SJCRH30 (cell line): ENCODE measurements at regions not wholly inside any gene's neighbourhood (a gene's known extent, or its start where the extent isn't known, plus 50 kb on each side); places are given as distances from the start of the nearest gene placed in this dataset.

Source experiments
- DNase-seq, 2 experiments: peaks; one replicate each; pipeline ENCODE4 v3.0.0-alpha.2; 2015 to 2020
- H3K27ac ChIP-seq: fragments of 250-450 bp; sonication (Bioruptor Pico); 2 replicates; pipeline ENCODE4 v1.5.1; 2020; ENCODE audit warnings: mild to moderate bottlenecking, moderate library complexity
- H3K27me3 ChIP-seq: fragments of 250-450 bp; sonication (Bioruptor Pico); 2 replicates; pipeline ENCODE4 v1.5.1; 2020; ENCODE audit warnings: mild to moderate bottlenecking, moderate library complexity
- H3K36me3 ChIP-seq: fragments of 250-450 bp; sonication (Bioruptor Pico); 2 replicates; pipeline ENCODE4 v1.5.1; 2020; ENCODE audit warnings: mild to moderate bottlenecking, moderate library complexity
- H3K4me1 ChIP-seq: fragments of 250-450 bp; sonication (Bioruptor Pico); 2 replicates; pipeline ENCODE4 v1.5.1; 2020; ENCODE audit warnings: mild to moderate bottlenecking, moderate library complexity
- H3K4me3 ChIP-seq: fragments of 250-450 bp; sonication (Bioruptor Pico); 2 replicates; pipeline ENCODE4 v1.5.1; 2020; ENCODE audit warnings: mild to moderate bottlenecking, moderate library complexity
- H3K9me3 ChIP-seq: fragments of 250-450 bp; sonication (Bioruptor Pico); replicated peaks from 2 replicates; pipeline ENCODE4 v1.5.1; 2020; ENCODE audit warnings: mild to moderate bottlenecking, moderate library complexity

DNA sequence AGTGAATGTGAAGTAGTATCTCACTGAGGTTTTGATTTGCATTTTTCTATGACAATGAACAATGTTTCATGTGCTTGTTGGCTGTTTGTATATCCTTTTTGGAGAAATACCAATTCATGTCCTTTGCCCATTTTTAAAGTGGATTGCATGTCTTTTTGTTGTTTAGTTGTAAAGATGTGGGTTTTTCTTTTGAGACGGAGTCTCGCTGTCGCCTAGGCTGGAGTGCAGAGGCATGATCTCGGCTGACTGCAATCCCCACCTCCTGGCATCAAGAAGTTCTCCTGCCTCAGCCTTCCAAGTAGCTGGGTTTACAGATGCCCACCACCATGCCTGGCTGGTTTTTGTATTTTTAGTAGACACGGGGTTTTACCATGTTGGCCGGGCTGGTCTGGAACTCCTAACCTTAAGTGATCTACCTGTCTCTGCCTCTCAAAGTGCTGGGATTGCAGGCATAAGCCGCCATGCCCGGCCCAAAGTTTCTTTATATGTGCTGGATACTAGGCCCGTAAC is 236.7 kb downstream of the MYCN start:
- H3K36me3 ChIP-seq, result no peaks in the 10 kb centered on the region; the same call in 1 of the 2 replicates
- no peaks in the 10 kb centered on the region for H3K9me3 ChIP-seq

DNA sequence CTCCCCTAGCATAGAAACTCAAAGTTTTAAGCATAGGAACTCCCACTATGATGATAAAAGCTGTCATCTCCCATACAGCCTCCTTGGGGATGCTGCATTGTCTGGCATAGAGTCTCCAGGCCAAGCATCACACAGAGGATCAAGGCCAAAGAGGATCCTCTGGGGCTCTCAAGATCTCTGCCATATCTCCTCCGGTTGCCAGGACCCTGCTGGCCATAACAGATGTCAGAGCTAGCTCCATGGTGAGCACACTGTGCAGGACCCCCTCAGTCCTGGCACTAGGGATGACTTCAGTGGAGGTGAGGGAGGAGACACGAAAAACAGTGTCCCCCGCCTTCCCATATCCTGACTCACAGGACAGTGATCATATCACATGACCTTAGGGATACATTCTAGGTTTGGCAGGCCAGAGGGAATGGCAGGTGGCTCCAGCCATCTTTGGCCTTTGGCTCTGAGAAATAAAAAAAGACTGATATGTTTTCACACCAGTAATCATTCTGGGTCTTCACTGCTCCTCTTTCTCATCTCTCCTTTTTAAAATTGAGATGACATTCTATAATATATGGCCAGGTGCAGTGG is 235.0 kb downstream of the MYCN start:
- H3K4me1 ChIP-seq, result no peaks in the 10 kb centered on the region
- no peak overlapping the region for H3K4me3 ChIP-seq
- no peak overlapping the region for H3K27ac ChIP-seq
- no peaks in the 10 kb centered on the region; the same call in 1 of the 2 replicates for H3K36me3 ChIP-seq
- H3K27me3 ChIP-seq, result no peaks in the 10 kb centered on the region
- H3K9me3 ChIP-seq, result no peaks in the 10 kb centered on the region
- no peak for DNase-seq

More for the DNA sequence above, 236.7 kb downstream of the MYCN start:
- H3K27ac ChIP-seq, result no peak overlapping the region
- no peaks in the 10 kb centered on the region for H3K4me1 ChIP-seq
- H3K27me3 ChIP-seq, result no peaks in the 10 kb centered on the region
- DNase-seq, result no peak
- H3K4me3 ChIP-seq, result no peak overlapping the region

DNA sequence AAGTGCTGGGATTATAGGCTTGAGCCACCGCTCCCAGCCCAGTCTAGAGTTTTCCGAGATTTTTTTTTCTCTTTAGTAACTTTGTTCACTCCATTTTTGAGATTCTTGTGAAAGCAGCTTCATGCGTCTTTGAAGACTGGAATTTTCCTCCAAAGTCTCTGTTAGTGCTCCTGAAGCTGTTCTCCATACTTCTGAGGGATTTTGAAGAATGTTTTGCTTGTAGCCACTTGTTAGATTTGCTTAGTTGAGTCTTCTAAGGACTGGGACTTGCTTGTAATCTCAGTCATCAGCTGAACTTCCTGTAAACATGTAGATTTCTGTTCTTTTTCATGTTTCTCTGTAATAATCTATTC is 234.3 kb downstream of the MYCN start:
- H3K4me1 ChIP-seq, result no peaks in the 10 kb centered on the region
- H3K9me3 ChIP-seq, result no peaks in the 10 kb centered on the region
- no peak for DNase-seq
- H3K27ac ChIP-seq, result no peak overlapping the region
- no peaks in the 10 kb centered on the region; the same call in 1 of the 2 replicates for H3K36me3 ChIP-seq
- H3K4me3 ChIP-seq, result no peak overlapping the region
- no peaks in the 10 kb centered on the region for H3K27me3 ChIP-seq

DNA sequence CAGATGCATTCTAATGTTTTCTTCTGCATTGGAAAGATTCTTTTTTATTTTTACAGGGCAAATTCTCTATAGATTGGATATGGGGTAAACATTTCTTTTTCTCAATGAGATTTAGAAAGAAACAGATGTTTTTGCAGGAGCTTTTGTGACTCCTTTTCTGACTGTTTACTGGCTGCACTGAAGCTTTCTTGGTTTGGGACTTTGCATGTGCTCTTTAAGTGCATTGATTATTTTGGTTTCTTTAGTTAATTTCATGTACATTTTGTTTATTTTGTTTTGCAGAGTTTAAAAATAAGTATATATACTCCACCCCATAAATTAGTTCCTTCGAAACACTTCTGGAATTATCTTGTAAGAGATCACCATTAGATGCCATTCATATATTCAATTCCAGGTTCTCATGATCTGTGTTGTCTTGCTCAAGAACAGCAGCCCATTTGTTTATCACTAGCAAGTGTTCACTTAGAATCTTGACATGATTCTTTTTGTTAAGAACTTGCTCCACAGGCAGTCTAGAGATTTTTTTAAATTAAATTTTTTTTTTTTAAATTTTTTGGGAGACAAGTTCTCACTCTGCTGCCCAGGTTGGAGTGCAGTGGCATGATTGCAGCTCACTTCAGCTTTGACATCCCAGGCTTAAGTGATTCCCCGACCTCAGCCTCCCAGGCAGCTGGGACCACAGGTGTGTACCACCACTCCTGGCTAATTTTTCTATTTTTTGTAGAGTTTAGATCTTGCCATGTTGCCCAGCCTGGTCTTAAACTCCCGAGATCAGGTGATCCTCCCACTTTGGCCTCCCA is 233.7 kb downstream of the MYCN start:
- H3K36me3 ChIP-seq, result no peaks in the 10 kb centered on the region; the same call in 1 of the 2 replicates
- no peak overlapping the region for H3K27ac ChIP-seq
- no peaks in the 10 kb centered on the region for H3K27me3 ChIP-seq
- H3K4me3 ChIP-seq, result no peak overlapping the region
- H3K9me3 ChIP-seq, result no peaks in the 10 kb centered on the region
- H3K4me1 ChIP-seq, result no peaks in the 10 kb centered on the region
- no peak for DNase-seq

DNA sequence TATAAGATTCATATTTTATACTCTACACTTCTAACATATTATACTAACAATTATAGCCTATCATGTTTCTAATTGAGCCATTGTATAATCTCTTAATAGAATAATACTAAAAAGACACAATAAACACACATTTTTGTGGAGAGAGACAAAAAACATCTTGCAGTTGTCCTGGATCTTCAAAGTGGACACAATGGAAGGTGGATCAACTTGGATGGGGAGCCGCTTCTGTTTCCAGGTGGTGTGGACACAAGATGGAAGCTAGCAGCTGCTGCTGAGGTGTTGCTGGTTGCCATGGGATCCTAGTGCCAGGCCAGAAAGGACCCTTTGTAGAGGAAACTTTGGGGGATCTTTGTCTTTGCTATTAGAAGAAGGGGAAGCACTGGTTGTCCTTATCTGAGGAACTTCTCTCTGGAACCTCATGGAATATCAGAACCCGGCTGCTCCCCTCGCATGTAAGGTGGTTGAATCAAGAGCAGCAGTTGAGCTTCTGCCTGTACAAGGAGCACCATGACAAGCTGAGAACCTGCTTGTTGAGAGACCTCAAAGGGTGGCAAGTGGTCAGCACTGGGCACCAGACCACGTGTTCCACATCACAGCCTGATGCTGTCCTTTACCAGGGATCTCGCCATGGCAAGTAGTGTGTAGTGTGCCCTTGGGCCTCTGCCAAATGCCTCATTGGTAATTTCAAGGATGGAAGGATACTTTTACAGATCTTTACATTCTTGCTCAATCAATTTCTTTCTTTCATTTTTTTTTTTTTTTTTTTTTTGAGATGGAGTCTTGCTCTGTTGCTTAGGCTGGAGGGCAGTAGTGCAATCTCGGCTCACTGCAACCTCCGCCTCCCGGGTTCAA is 232.2 kb downstream of the MYCN start:
- no peak overlapping the region for H3K4me3 ChIP-seq
- H3K4me1 ChIP-seq, result no peaks in the 10 kb centered on the region
- no peaks in the 10 kb centered on the region; the same call in 1 of the 2 replicates for H3K36me3 ChIP-seq
- no peaks in the 10 kb centered on the region for H3K27me3 ChIP-seq
- no peaks in the 10 kb centered on the region for H3K9me3 ChIP-seq
- H3K27ac ChIP-seq, result no peak overlapping the region
- DNase-seq, result peak; percentile 43 to 68

DNA sequence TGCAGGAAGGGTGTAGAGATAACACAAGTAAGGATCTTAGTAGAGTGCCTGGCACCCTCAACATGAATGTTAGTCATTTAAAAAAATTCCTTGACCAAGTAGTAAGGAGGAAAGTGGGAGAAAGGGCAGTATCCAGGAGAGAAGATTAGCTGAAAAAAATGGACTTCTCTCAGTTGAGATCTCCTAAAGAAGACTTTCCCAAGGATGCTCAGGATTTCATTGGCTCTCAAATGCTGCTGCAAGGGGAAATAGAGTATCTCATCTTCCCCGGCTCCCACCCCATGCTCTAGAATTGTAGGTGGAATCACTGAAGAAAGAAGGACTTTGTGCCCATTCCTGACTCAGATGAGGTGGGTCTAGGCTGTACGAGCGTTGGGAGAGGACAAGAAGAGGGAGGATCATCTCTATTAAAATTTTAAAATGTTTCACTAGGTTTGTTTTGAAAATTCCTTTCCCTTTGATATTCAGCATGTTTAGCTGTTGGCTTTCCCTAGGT is 231.1 kb downstream of the MYCN start:
- H3K36me3 ChIP-seq, result no peaks in the 10 kb centered on the region; the same call in 1 of the 2 replicates
- H3K4me3 ChIP-seq, result no peak overlapping the region
- H3K27me3 ChIP-seq, result no peaks in the 10 kb centered on the region
- H3K27ac ChIP-seq, result no peak overlapping the region
- no peaks in the 10 kb centered on the region for H3K9me3 ChIP-seq
- H3K4me1 ChIP-seq, result no peaks in the 10 kb centered on the region
- no peak for DNase-seq

DNA sequence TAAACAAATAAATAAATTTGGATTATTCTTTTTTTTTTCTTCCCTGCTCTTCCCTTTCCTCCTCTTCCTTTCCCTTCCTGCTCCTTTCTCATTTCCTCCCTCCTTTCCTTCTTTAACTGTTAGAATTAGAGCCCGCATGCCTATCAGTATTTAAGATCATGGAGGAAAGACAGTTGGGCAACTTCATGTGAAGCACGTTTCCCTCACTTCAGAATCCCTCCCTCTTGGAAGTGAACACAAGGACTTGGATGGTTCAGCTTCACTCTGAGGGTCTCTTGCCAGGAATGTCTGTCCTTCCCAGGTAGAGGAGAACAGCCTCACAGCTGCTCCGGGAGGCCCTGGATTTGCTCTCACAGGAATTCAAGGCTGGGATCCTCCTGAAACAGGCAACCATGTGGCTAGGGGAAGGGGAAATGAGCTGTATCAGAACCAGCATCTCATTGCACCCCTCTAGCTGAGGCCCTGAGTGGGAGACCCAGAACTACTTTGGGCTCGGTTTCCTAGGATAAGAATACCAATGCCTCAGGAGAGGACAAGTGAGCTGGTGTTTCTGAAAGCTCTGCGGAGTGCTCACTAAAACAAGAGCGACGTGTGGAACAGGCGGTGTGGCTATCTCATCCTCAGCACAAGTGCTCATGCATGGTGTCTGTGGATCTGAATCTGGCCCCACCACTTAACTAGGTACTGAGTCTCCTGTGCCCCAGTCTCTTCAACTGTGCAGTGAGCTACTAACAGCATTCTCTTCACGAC is 230.5 kb downstream of the MYCN start:
- Histone ChIP-seq H3K27ac (no peak overlapping the region), H3K4me1 (no peaks in the 10 kb centered on the region), H3K27me3 (no peaks in the 10 kb centered on the region), H3K9me3 (no peaks in the 10 kb centered on the region), H3K36me3 (no peaks in the 10 kb centered on the region), H3K4me3 (no peak overlapping the region)
- no peak for DNase-seq

DNA sequence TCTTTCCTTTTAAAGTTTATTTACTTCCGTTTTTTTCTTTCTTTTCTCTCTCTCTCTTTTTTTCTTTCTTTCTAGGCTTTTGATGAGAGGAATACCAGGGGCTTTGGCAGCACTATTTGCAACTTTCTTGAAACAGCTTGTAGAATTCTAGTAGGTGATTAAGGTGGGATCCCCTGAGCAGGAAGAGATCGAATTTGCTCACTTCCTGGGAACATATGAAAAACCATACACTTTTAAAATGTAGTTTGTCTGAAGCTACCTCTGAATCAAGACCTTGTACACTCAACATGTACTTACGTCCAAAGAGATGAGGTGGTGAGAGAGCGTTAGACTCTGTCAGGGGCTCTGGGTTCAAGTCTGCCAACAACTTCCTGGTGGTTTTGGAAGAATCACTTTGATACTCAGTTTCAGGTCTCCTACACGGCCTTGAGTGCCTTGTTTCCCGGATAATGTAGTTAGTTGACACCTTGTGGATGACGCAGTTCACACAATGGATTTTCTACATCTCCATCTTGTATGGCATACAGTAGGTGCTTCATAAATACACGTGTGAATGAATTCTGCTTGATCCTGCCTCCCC is 229.1 kb downstream of the MYCN start:
- Histone ChIP-seq H3K36me3 (no peaks in the 10 kb centered on the region), H3K27me3 (no peaks in the 10 kb centered on the region), H3K4me3 (no peak overlapping the region), H3K4me1 (no peaks in the 10 kb centered on the region), H3K9me3 (no peaks in the 10 kb centered on the region), H3K27ac (no peak overlapping the region)
- DNase-seq, result no peak

DNA sequence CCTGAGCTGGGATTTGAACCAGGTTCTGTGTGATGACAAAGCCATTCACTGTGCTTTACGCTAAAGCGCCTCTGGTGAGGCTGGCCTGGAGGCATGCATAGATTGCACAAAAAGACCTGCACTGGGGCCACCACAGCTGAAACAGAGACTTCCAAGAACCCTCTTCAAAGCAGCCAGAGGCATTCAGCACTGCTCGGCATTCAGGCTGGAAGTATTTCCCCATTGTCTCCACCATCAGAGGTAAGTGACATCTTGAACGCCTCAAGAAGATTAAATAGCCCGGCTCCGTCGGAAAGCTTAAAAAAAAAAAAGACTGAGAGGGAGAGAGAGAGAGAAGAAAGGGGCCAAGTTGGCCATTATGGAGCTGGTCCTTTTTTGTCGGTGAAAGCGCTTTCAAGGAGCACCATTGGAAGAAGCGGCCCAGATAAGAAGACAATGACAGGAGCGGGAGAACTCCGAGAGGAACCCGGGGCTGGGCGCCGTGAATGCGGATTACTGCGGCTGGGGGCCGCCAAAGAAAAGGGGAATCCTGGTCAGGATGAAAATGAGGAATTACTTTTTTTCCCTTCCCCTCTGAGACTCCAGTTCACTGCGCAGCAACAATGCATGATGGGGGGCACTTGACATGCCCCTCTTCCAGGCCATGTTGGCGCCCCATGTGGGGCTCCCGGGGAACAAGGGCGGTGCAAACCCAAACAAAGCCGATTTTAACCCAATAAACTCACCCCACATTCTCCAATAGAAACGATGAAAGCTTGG is 228.3 kb downstream of the MYCN start:
- Histone ChIP-seq H3K36me3 (no peaks in the 10 kb centered on the region), H3K4me3 (no peak overlapping the region), H3K27ac (no peak overlapping the region), H3K4me1 (no peaks in the 10 kb centered on the region), H3K27me3 (no peaks in the 10 kb centered on the region), H3K9me3 (no peaks in the 10 kb centered on the region)
- DNase-seq, result no peak

DNA sequence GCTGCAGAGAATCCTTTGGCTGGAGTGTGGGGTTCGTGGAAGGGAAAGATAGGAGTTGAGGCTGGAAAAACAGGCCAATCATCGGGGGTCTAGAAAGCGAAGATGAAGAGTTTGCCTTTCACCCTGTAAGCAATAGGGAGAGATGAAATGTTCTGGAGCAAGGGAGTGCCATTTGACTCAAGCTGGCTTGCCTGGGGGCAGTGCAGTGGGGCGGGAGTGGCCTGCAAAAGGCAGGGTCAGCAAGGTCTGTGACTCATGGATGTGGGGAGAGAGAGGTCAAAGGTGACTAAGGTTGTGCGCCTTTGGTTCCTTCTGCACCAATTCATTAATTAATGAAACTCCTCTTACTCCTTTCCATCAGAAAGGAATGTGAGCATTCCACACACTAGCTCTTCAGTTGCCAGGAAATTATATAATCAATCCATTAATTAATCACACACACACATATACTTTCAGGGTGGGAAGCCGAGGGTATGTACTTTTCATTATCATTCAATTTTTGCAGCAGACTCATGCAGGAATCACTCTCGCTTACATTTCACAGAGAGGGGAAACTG is 227.6 kb downstream of the MYCN start:
- DNase-seq, result no peak
- H3K4me3 ChIP-seq, result no peak overlapping the region
- H3K36me3 ChIP-seq, result no peaks in the 10 kb centered on the region
- H3K9me3 ChIP-seq, result no peaks in the 10 kb centered on the region
- H3K27ac ChIP-seq, result no peak overlapping the region
- no peaks in the 10 kb centered on the region for H3K27me3 ChIP-seq
- no peaks in the 10 kb centered on the region for H3K4me1 ChIP-seq

DNA sequence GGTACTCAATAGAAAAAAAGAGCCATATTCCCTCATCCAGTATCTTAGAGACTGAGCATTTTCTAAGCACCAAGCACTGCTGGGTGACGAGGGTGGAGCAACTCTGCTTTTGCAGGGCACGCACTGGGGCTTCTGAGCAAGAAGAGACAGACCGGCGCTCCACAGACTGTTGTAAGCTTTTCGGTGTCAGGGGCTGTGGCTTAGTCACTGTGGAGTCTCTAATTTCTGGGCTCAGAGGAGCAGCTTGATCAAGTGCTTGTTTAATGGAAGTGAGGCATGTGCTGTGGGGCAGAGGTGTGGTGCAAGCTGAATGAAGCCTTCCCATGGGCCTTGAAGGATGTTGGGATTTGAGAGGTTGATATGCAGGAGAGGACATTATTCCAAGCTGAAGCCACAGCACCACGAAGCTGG is 227.1 kb downstream of the MYCN start:
- no peaks in the 10 kb centered on the region for H3K36me3 ChIP-seq
- no peak overlapping the region for H3K27ac ChIP-seq
- no peaks in the 10 kb centered on the region for H3K4me1 ChIP-seq
- H3K27me3 ChIP-seq, result no peaks in the 10 kb centered on the region
- H3K4me3 ChIP-seq, result no peak overlapping the region
- DNase-seq, result no peak
- no peaks in the 10 kb centered on the region for H3K9me3 ChIP-seq

DNA sequence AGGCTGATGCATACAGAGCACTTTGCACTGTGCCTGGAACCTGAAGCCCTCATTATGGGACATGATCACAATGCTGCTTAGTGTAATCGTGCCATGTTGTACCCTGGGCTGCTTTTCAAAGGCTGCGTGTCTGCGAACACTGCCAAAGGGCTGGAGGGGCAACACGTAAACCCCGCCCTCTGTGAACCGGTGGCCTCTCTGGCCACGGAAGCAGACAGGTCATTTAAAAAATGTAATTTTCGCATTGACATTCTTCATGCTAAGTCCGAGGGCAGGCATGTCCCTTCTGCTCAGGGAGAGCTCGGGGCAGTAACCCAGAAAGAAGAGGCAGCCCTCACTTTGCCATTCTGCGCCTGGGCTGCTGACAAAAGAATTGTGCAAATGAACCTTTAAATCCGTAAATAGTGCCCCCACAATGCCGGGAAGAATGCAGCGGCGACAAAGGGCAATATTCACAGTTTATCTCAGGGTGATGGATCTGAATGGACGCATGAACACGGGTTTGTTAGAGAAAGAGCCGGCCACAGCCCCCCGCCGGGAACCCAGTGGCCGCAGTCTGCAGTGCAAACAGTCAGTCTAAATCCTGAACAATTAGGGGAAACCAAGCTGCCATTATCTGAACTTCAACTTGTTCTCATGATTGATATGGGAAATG is 226.1 kb downstream of the MYCN start:
- H3K4me1 ChIP-seq, result no peaks in the 10 kb centered on the region
- no peaks in the 10 kb centered on the region for H3K27me3 ChIP-seq
- no peak for DNase-seq
- no peaks in the 10 kb centered on the region for H3K36me3 ChIP-seq
- no peak overlapping the region for H3K4me3 ChIP-seq
- no peaks in the 10 kb centered on the region for H3K9me3 ChIP-seq
- H3K27ac ChIP-seq, result no peak overlapping the region
